ENCODE measurements at regions not wholly inside any gene's neighbourhood (a gene's known extent, or its start where the extent isn't known, plus 50 kb on each side); places are given as distances from the start of the nearest gene placed in this dataset.

DNA sequence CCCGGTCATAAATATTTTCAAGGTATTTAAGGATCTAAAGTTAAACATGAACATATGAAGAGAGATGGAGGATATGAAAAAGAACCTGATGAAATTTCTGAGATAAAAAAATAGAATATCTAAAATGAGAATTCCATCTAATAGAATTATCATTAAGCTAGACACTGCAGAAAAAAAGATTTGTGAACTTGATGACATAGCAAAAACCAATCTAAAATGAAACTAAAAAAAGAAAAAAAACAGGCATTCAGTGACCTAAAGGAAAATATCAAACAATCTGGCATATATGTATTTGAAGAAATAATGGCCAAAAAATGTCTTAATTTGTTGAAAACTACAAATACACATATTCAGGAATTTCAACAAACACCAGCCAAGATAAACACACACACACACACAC lies 81.6 kb upstream of the ZC3H12C start:
- H3K9me1 ChIP-seq (ENCODE audit: control insufficient read depth, extremely low read depth, insufficient read depth, low read length): no peaks in the 10 kb centered on the region
- no peaks in the 10 kb centered on the region for H3K27me3 ChIP-seq (ENCODE audit: control insufficient read depth, extremely low read depth, insufficient read depth, low read length)
- no peak overlapping the region for H3K4me2 ChIP-seq (ENCODE audit: control insufficient read depth, extremely low read depth, insufficient read depth, low read depth, low read length)
- no peak for DNase-seq (ENCODE audit: low read depth, low spot score)
- no peak overlapping the region for H3K27ac ChIP-seq (ENCODE audit: control insufficient read depth, insufficient read depth, low read length)
- H3K4me1 ChIP-seq (ENCODE audit: control insufficient read depth, extremely low read depth, insufficient read depth, low read length): no peaks in the 10 kb centered on the region
- no peaks in the 10 kb centered on the region for H3K79me2 ChIP-seq (ENCODE audit: control insufficient read depth, insufficient read depth, low read length)
- H3K4me3 ChIP-seq (ENCODE audit: control insufficient read depth in 2 of 3, extremely low read depth in 1 of 3, insufficient read depth in 2 of 3, low read depth in 1 of 3, low read length in 3 of 3): no peak overlapping the region
- H3K9me3 ChIP-seq (ENCODE audit: control insufficient read depth, low read depth, low read length): no peaks in the 10 kb centered on the region
- TF ChIP-seq, protein P1, sequence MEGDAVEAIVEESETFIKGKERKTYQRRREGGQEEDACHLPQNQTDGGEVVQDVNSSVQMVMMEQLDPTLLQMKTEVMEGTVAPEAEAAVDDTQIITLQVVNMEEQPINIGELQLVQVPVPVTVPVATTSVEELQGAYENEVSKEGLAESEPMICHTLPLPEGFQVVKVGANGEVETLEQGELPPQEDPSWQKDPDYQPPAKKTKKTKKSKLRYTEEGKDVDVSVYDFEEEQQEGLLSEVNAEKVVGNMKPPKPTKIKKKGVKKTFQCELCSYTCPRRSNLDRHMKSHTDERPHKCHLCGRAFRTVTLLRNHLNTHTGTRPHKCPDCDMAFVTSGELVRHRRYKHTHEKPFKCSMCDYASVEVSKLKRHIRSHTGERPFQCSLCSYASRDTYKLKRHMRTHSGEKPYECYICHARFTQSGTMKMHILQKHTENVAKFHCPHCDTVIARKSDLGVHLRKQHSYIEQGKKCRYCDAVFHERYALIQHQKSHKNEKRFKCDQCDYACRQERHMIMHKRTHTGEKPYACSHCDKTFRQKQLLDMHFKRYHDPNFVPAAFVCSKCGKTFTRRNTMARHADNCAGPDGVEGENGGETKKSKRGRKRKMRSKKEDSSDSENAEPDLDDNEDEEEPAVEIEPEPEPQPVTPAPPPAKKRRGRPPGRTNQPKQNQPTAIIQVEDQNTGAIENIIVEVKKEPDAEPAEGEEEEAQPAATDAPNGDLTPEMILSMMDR (optimal IDR thresholded peaks at IDR 0.05 in 1 of 3, IDR thresholded peaks at IDR 0.05 in 1 of 3, conservative IDR thresholded peaks at IDR 0.05 in 1 of 3; ENCODE audit: extremely low read depth in 1 of 3, insufficient read depth in 2 of 3, low read length in 3 of 3): no peak
- TF ChIP-seq EZH2 (IDR thresholded peaks at IDR 0.05; ENCODE audit: low read length): no peak
- FAIRE-seq: no peak
- dilution Hi-C loops (cut with MboI; ENCODE audit: extremely low pct_ligation_motif_present, low sequenced_read_pairs): no loop called here
- no peaks in the 10 kb centered on the region for H3K36me3 ChIP-seq (ENCODE audit: control insufficient read depth in 2 of 2, extremely low read depth in 1 of 2, insufficient read depth in 2 of 2, low read length in 2 of 2)
- H2AFZ ChIP-seq (ENCODE audit: control insufficient read depth, low read length): no peak overlapping the region
- H4K20me1 ChIP-seq (ENCODE audit: control insufficient read depth, extremely low read depth, insufficient read depth, low read length): no peaks in the 10 kb centered on the region
- no peak overlapping the region for H3K9ac ChIP-seq (ENCODE audit: control insufficient read depth, extremely low read depth, insufficient read depth, low read length)

DNA sequence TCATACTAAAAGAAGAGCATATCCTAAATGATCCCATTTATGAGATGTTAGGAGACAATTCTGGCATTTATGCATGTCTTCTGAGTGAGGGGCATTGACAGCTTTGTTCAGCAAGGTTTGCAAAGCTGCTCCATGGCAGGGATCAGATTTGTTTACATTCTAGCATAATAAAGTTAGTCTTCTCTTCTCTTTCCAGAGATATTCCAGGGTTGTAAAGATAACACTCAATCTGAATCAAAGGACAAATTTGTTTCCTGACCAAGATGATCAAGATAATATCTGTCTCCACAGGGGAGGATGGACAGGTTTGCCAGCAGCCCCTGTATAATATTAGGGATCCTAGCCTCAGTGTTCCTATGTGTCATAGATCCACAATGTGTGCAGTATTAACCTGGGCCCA lies 77.5 kb upstream of the ZC3H12C start:
- H3K9me1 ChIP-seq (ENCODE audit: control insufficient read depth, extremely low read depth, insufficient read depth, low read length): no peaks in the 10 kb centered on the region
- no peak overlapping the region for H3K9ac ChIP-seq (ENCODE audit: control insufficient read depth, extremely low read depth, insufficient read depth, low read length)
- H3K4me2 ChIP-seq (ENCODE audit: control insufficient read depth, extremely low read depth, insufficient read depth, low read depth, low read length): no peak overlapping the region
- H3K27me3 ChIP-seq (ENCODE audit: control insufficient read depth, extremely low read depth, insufficient read depth, low read length): no peaks in the 10 kb centered on the region
- no peaks in the 10 kb centered on the region for H3K4me1 ChIP-seq (ENCODE audit: control insufficient read depth, extremely low read depth, insufficient read depth, low read length)
- H3K4me3 ChIP-seq (ENCODE audit: control insufficient read depth in 2 of 3, extremely low read depth in 1 of 3, insufficient read depth in 2 of 3, low read depth in 1 of 3, low read length in 3 of 3): no peak overlapping the region
- no peak overlapping the region for H2AFZ ChIP-seq (ENCODE audit: control insufficient read depth, low read length)
- no peaks in the 10 kb centered on the region for H3K79me2 ChIP-seq (ENCODE audit: control insufficient read depth, insufficient read depth, low read length)
- H3K36me3 ChIP-seq (ENCODE audit: control insufficient read depth in 2 of 2, extremely low read depth in 1 of 2, insufficient read depth in 2 of 2, low read length in 2 of 2): no peaks in the 10 kb centered on the region
- no peak for TF ChIP-seq EZH2 (IDR thresholded peaks at IDR 0.05; ENCODE audit: low read length)
- TF ChIP-seq, protein P1 (optimal IDR thresholded peaks at IDR 0.05 in 1 of 3, IDR thresholded peaks at IDR 0.05 in 1 of 3, conservative IDR thresholded peaks at IDR 0.05 in 1 of 3; ENCODE audit: extremely low read depth in 1 of 3, insufficient read depth in 2 of 3, low read length in 3 of 3): no peak
- H3K9me3 ChIP-seq (ENCODE audit: control insufficient read depth, low read depth, low read length): no peaks in the 10 kb centered on the region
- FAIRE-seq (no peak), DNase-seq (ENCODE audit: low read depth, low spot score) (no peak)
- dilution Hi-C loops (cut with MboI; ENCODE audit: extremely low pct_ligation_motif_present, low sequenced_read_pairs): no loop called here
- no peak overlapping the region for H3K27ac ChIP-seq (ENCODE audit: control insufficient read depth, insufficient read depth, low read length)
- H4K20me1 ChIP-seq (ENCODE audit: control insufficient read depth, extremely low read depth, insufficient read depth, low read length): no peaks in the 10 kb centered on the region
